ENCODE measurements at regions not wholly inside any gene's neighbourhood (a gene's known extent, or its start where the extent isn't known, plus 50 kb on each side); places are given as distances from the start of the nearest gene placed in this dataset.

- H3K36me3 ChIP-seq: no peaks in the 10 kb centered on the region
- intact Hi-C loops (cut with DNase I): no loop called here
- H3K4me1 ChIP-seq: no peaks in the 10 kb centered on the region
- H3K4me3 ChIP-seq: no peak overlapping the region
- TF ChIP-seq POLR2A (IDR thresholded peaks at IDR 0.05) (no peak), CTCF (IDR thresholded peaks at IDR 0.05) (no peak)
- no peaks in the 10 kb centered on the region for H3K27me3 ChIP-seq
- H3K9me3 ChIP-seq: no peaks in the 10 kb centered on the region
- no peak for ATAC-seq
- no peak overlapping the region for H3K27ac ChIP-seq
- DNase-seq: no peak
These were observed 986.7 kb upstream of the CDH2 start for GRCh38 chr18:29163596-29163995.

- no peaks in the 10 kb centered on the region for H3K9me3 ChIP-seq
- no peaks in the 10 kb centered on the region for H3K36me3 ChIP-seq
- no peak overlapping the region for H3K27ac ChIP-seq
- intact Hi-C loops (cut with DNase I): no loop called here
- no peaks in the 10 kb centered on the region for H3K4me1 ChIP-seq
- H3K4me3 ChIP-seq: no peak overlapping the region
- H3K27me3 ChIP-seq: no peaks in the 10 kb centered on the region
- TF ChIP-seq POLR2A (IDR thresholded peaks at IDR 0.05) (no peak), CTCF (IDR thresholded peaks at IDR 0.05) (no peak)
- ATAC-seq (no peak), DNase-seq (no peak)
These were observed 984.5 kb upstream of the CDH2 start for GRCh38 chr18:29161429-29161828.

GRCh38 chr18:29160170-29160569, 983.2 kb upstream of the CDH2 start:
- TF ChIP-seq CTCF (IDR thresholded peaks at IDR 0.05) (no peak), POLR2A (IDR thresholded peaks at IDR 0.05) (no peak)
- DNase-seq (no peak), ATAC-seq (no peak)
- intact Hi-C loops (cut with DNase I): no loop called here
- Histone ChIP-seq H3K27ac (no peak overlapping the region), H3K4me3 (no peak overlapping the region), H3K9me3 (no peaks in the 10 kb centered on the region), H3K4me1 (no peaks in the 10 kb centered on the region), H3K27me3 (no peaks in the 10 kb centered on the region), H3K36me3 (no peaks in the 10 kb centered on the region)
- WGBS (ENCODE audit: insufficient coverage, low coverage, low lambda C conversion rate, missing lambda C conversion rate): 43% methylated on average over 2 of the region's 2 CpGs

GRCh38 chr18:29157905-29158304, 981.0 kb upstream of the CDH2 start:
- Histone ChIP-seq H3K4me3 (no peak overlapping the region), H3K9me3 (no peaks in the 10 kb centered on the region), H3K36me3 (no peaks in the 10 kb centered on the region), H3K27ac (no peak overlapping the region), H3K27me3 (no peaks in the 10 kb centered on the region), H3K4me1 (no peaks in the 10 kb centered on the region)
- ATAC-seq (no peak), DNase-seq (no peak)
- WGBS (ENCODE audit: insufficient coverage, low coverage, low lambda C conversion rate, missing lambda C conversion rate): 59% methylated on average over 4 of the region's 4 CpGs
- TF ChIP-seq POLR2A (IDR thresholded peaks at IDR 0.05) (no peak), CTCF (IDR thresholded peaks at IDR 0.05) (no peak)
- intact Hi-C loops (cut with DNase I): no loop called here

GRCh38 chr18:29157057-29157780, 980.3 kb upstream of the CDH2 start:
- TF ChIP-seq CTCF (IDR thresholded peaks at IDR 0.05) (no peak), POLR2A (IDR thresholded peaks at IDR 0.05) (no peak)
- intact Hi-C loops (cut with DNase I): no loop called here

More at GRCh38 chr18:29157057-29157780, 980.3 kb upstream of the CDH2 start:
- Histone ChIP-seq H3K4me3 (no peak overlapping the region), H3K27me3 (no peaks in the 10 kb centered on the region), H3K4me1 (no peaks in the 10 kb centered on the region), H3K9me3 (no peaks in the 10 kb centered on the region), H3K36me3 (no peaks in the 10 kb centered on the region), H3K27ac (no peak overlapping the region)
- no peak for ATAC-seq
- no peak for DNase-seq
- 45% methylated on average over 3 of the region's 3 CpGs for WGBS (ENCODE audit: insufficient coverage, low coverage, low lambda C conversion rate, missing lambda C conversion rate)
